ENCODE measurements at regions not wholly inside any gene's neighbourhood (a gene's known extent, or its start where the extent isn't known, plus 50 kb on each side); places are given as distances from the start of the nearest gene placed in this dataset.

DNA sequence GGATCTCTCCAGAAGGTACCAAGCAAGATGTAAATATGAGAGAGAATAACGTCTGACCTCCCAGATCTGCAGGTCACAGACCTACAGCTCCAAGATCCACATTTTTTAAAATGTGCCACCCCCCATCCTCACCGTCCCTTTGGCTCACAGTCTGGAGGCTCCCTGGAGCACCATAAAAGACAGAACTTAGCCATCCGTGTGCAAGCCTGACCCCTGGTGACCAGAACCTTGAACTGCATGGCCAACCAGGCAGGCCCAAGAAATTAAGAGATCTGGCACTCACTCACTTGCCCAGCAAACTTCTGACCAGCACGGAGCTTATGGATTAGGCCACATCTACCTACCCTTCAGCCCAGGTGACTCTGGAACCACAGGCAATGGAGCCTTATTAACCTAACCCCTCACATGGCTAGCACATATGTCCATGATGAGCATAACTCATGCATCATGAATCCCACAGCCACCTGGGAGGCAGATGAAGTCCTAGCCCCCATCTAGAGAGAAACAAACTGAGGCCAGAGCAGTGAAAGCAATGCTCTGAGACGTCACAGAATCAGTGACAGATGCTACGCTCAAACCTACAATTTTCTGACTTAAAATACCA is 275.3 kb downstream of the UACA start:
- TF ChIP-seq GATA2 (IDR thresholded peaks at IDR 0.05; ENCODE audit: low read depth, low read length) (no peak), GATA3 (IDR thresholded peaks at IDR 0.05; ENCODE audit: low read depth, low read length) (no peak)
